ENCODE measurements at regions not wholly inside any gene's neighbourhood (a gene's known extent, or its start where the extent isn't known, plus 50 kb on each side); places are given as distances from the start of the nearest gene placed in this dataset.

- DNase-seq (ENCODE audit: low spot score) = no peak
Observed at GRCh38 chr3:94607778-94608177, 544.9 kb downstream of the NSUN3 start.

GRCh38 chr3:94609908-94610307 lies 547.0 kb downstream of the NSUN3 start:
- DNase-seq (ENCODE audit: low spot score) = no peak

GRCh38 chr3:94611596-94611995 lies 548.7 kb downstream of the NSUN3 start:
- DNase-seq (ENCODE audit: low spot score) = no peak

GRCh38 chr3:94612631-94613030 lies 549.8 kb downstream of the NSUN3 start:
- no peak for DNase-seq (ENCODE audit: low spot score)

GRCh38 chr3:94614192-94614591 lies 551.3 kb downstream of the NSUN3 start:
- no peak for DNase-seq (ENCODE audit: low spot score)

- DNase-seq (ENCODE audit: low spot score) = no peak
Observed at GRCh38 chr3:94615275-94616065, 552.6 kb downstream of the NSUN3 start.

- no peak for DNase-seq (ENCODE audit: low spot score)
Observed at GRCh38 chr3:94616833-94617232, 554.0 kb downstream of the NSUN3 start.

- DNase-seq (ENCODE audit: low spot score) = no peak
Observed at GRCh38 chr3:94617312-94617711, 554.5 kb downstream of the NSUN3 start.

- DNase-seq (ENCODE audit: low spot score) = no peak
Observed at GRCh38 chr3:94619643-94620042, 556.8 kb downstream of the NSUN3 start.

GRCh38 chr3:94626573-94626972 lies 563.7 kb downstream of the NSUN3 start:
- DNase-seq (ENCODE audit: low spot score) = no peak

GRCh38 chr3:94627689-94628088 lies 564.8 kb downstream of the NSUN3 start:
- no peak for DNase-seq (ENCODE audit: low spot score)

GRCh38 chr3:94643400-94643799 lies 580.5 kb downstream of the NSUN3 start:
- DNase-seq (ENCODE audit: low spot score) = no peak

- no peak for DNase-seq (ENCODE audit: low spot score)
Observed at GRCh38 chr3:94645790-94646189, 582.9 kb downstream of the NSUN3 start.

- no peak for DNase-seq (ENCODE audit: low spot score)
Observed at GRCh38 chr3:94647131-94647530, 584.3 kb downstream of the NSUN3 start.

- peak; percentile 18 for DNase-seq (ENCODE audit: low spot score)
Observed at GRCh38 chr3:94648270-94649180, 585.7 kb downstream of the NSUN3 start.

- DNase-seq (ENCODE audit: low spot score) = no peak
Observed at GRCh38 chr3:94654096-94654495, 591.2 kb downstream of the NSUN3 start.

- no peak for DNase-seq (ENCODE audit: low spot score)
Observed at GRCh38 chr3:94665922-94666321, 603.1 kb downstream of the NSUN3 start.

GRCh38 chr3:94671078-94671477 lies 608.2 kb downstream of the NSUN3 start:
- DNase-seq (ENCODE audit: low spot score) = no peak

GRCh38 chr3:94673876-94674275 lies 611.0 kb downstream of the NSUN3 start:
- no peak for DNase-seq (ENCODE audit: low spot score)

GRCh38 chr3:94686208-94686607 lies 623.3 kb downstream of the NSUN3 start:
- no peak for DNase-seq (ENCODE audit: low spot score)

GRCh38 chr3:94693997-94694640 lies 631.3 kb downstream of the NSUN3 start:
- no peak for DNase-seq (ENCODE audit: low spot score)

GRCh38 chr3:94694894-94695293 lies 632.0 kb downstream of the NSUN3 start:
- DNase-seq (ENCODE audit: low spot score) = no peak

- DNase-seq (ENCODE audit: low spot score) = no peak
Observed at GRCh38 chr3:94704467-94704866, 641.6 kb downstream of the NSUN3 start.

All from HuH-7.5 (cell line).